HepG2 (cell line): ENCODE measurements at regions not wholly inside any gene's neighbourhood (a gene's known extent, or its start where the extent isn't known, plus 50 kb on each side); places are given as distances from the start of the nearest gene placed in this dataset.

Source experiments
- AGO1 ChIP-seq: fragments of 200-400 bp; formaldehyde crosslinking; IDR thresholded peaks from 2 replicates; pipeline ENCODE4 v1.6.1; 2017; ENCODE audit warnings: mild to moderate bottlenecking, low read depth, low read length, moderate library complexity; ENCODE audit not compliant: poor library complexity, severe bottlenecking
- AGO2 ChIP-seq: fragments of 200-400 bp; formaldehyde crosslinking; optimal IDR thresholded peaks from 2 replicates; pipeline ENCODE3; 2017; ENCODE audit warnings: mild to moderate bottlenecking, low read depth, low read length, moderate library complexity
- CEBPB ChIP-seq: IDR thresholded peaks from 2 replicates; pipeline ENCODE4 v1.6.1; 2011; ENCODE audit warnings: low read depth, low read length, improper control_type of control experiment, borderline replicate concordance
- E2F1 ChIP-seq: sonication (generic); formaldehyde crosslinking; IDR thresholded peaks from 2 replicates; pipeline ENCODE4 v1.5.0; 2020; ENCODE audit warnings: missing genetic modification reagents
- GATAD1 ChIP-seq: IDR thresholded peaks from 2 replicates; pipeline ENCODE4 v1.6.1; 2016; ENCODE audit warnings: missing genetic modification reagents, missing compliant biosample characterization
- GTF2F1 ChIP-seq: fragments of 150-350 bp; IDR thresholded peaks from 2 replicates; pipeline ENCODE4 v1.6.1; 2014; ENCODE audit warnings: low read length
- HCFC1 ChIP-seq: fragments of 150-350 bp; IDR thresholded peaks from 2 replicates; pipeline ENCODE4 v1.6.1; 2014; ENCODE audit warnings: low read depth, low read length
- HOXD1 ChIP-seq: sonication (generic); formaldehyde crosslinking; IDR thresholded peaks from 2 replicates; pipeline ENCODE4 v1.5.0; 2020; ENCODE audit warnings: missing genetic modification reagents
- KDM3A ChIP-seq: IDR thresholded peaks from 2 replicates; pipeline ENCODE4 v1.6.1; 2018; ENCODE audit warnings: low read depth, missing compliant biosample characterization
- KDM5A ChIP-seq: fragments of 200-600 bp; sonication (generic); IDR thresholded peaks from 2 replicates; pipeline ENCODE4 v1.7.0; 2018; ENCODE audit warnings: antibody characterized with exemption, mild to moderate bottlenecking, low read length, borderline replicate concordance
- KLF9 ChIP-seq: IDR thresholded peaks from 2 replicates; pipeline ENCODE4 v1.6.1; 2016; ENCODE audit warnings: low read depth
- POLR2AphosphoS5 ChIP-seq: IDR thresholded peaks from 2 replicates; pipeline ENCODE4 v1.6.1; 2012; ENCODE audit warnings: low read depth, low read length
- RBFOX2 ChIP-seq: fragments of 200-400 bp; formaldehyde crosslinking; IDR thresholded peaks from 2 replicates; pipeline ENCODE4 v1.6.1; 2017; ENCODE audit warnings: low read depth, mild to moderate bottlenecking, low read length
- RFXAP ChIP-seq: sonication (generic); formaldehyde crosslinking; IDR thresholded peaks from 2 replicates; pipeline ENCODE4 v1.4.0; 2020; ENCODE audit warnings: missing genetic modification reagents, borderline replicate concordance
- RNF219 ChIP-seq: sonication (generic); formaldehyde crosslinking; IDR thresholded peaks from 2 replicates; pipeline ENCODE4 v1.5.0; 2020; ENCODE audit warnings: mild to moderate bottlenecking, missing genetic modification reagents
- SALL1 ChIP-seq: sonication (generic); formaldehyde crosslinking; IDR thresholded peaks from 2 replicates; pipeline ENCODE4 v1.8.0; 2022; ENCODE audit warnings: mild to moderate bottlenecking, missing genetic modification reagents
- SMYD3 ChIP-seq: sonication (generic); formaldehyde crosslinking; IDR thresholded peaks from 2 replicates; pipeline ENCODE4 v1.8.1; 2023; ENCODE audit warnings: mild to moderate bottlenecking, missing genetic modification reagents
- THYN1 ChIP-seq: sonication (generic); formaldehyde crosslinking; IDR thresholded peaks from 2 replicates; pipeline ENCODE4 v1.8.1; 2023; ENCODE audit warnings: low read depth, mild to moderate bottlenecking, moderate library complexity, missing genetic modification reagents, borderline replicate concordance
- ZNF10 ChIP-seq: sonication (generic); formaldehyde crosslinking; IDR thresholded peaks from 2 replicates; pipeline ENCODE4 v1.4.0; 2020; ENCODE audit warnings: mild to moderate bottlenecking, low read depth, missing genetic modification reagents, borderline replicate concordance
- ZNF274 ChIP-seq: sonication (generic); formaldehyde crosslinking; IDR thresholded peaks from 2 replicates; pipeline ENCODE4 v1.5.1; 2020; ENCODE audit warnings: mild to moderate bottlenecking, missing genetic modification reagents
- ZNF281 ChIP-seq: sonication (generic); formaldehyde crosslinking; IDR thresholded peaks from 2 replicates; pipeline ENCODE4 v1.4.0; 2020; ENCODE audit warnings: missing genetic modification reagents, borderline replicate concordance
- ZNF33B ChIP-seq: sonication (generic); formaldehyde crosslinking; IDR thresholded peaks from 2 replicates; pipeline ENCODE4 v1.5.1; 2020; ENCODE audit warnings: mild to moderate bottlenecking, missing genetic modification reagents
- ZNF382 ChIP-seq: sonication (generic); formaldehyde crosslinking; IDR thresholded peaks from 2 replicates; pipeline ENCODE4 v1.5.0; 2020; ENCODE audit warnings: missing genetic modification reagents, mild to moderate bottlenecking, borderline replicate concordance
- ZNF746 ChIP-seq: sonication (generic); formaldehyde crosslinking; IDR thresholded peaks from 2 replicates; pipeline ENCODE4 v1.8.0; 2022; ENCODE audit warnings: mild to moderate bottlenecking, missing genetic modification reagents
- ZSCAN22 ChIP-seq: sonication (generic); formaldehyde crosslinking; IDR thresholded peaks from 2 replicates; pipeline ENCODE4 v1.4.0; 2020; ENCODE audit warnings: mild to moderate bottlenecking, missing genetic modification reagents

GRCh38 chr14:53217316-53217994 lies 64.3 kb upstream of the DDHD1 start (continued):
- TF ChIP-seq AGO1 (no peak), ZNF33B (CRISPR knock-in tag) (no peak), ZNF274 (CRISPR knock-in tag) (no peak), E2F1 (peak; percentile 56; the same call in 1 of the 2 replicates), ZNF281 (CRISPR knock-in tag) (no peak), ZSCAN22 (CRISPR knock-in tag) (no peak), ZNF10 (no peak), SALL1 (CRISPR knock-in tag) (no peak), GATAD1 (CRISPR knock-in tag) (no peak), HOXD1 (CRISPR knock-in tag) (no peak), KLF9 (CRISPR knock-in tag) (no peak), ZNF382 (CRISPR knock-in tag) (no peak), ZNF746 (CRISPR knock-in tag) (no peak), AGO2 (no peak), RBFOX2 (no peak; the same call in 1 of the 2 replicates), KDM5A (no peak), HCFC1 (no peak), RNF219 (CRISPR knock-in tag) (no peak), THYN1 (CRISPR knock-in tag) (no peak), CEBPB (no peak), POLR2AphosphoS5 (no peak), KDM3A (CRISPR knock-in tag) (no peak), SMYD3 (CRISPR knock-in tag) (no peak), GTF2F1 (no peak), RFXAP (CRISPR knock-in tag) (peak; percentile 51; the same call in 1 of the 2 replicates)
